Spleen (tissue), 7 donors: ENCODE measurements at regions not wholly inside any gene's neighbourhood (a gene's known extent, or its start where the extent isn't known, plus 50 kb on each side); places are given as distances from the start of the nearest gene placed in this dataset.

Experiments used
- POLR2AphosphoS5 ChIP-seq, 3 donors: sonication (generic); formaldehyde crosslinking; IDR thresholded peaks; one replicate each; pipeline ENCODE4 v1.5.1; 2017; ENCODE audit warnings: antibody characterized with exemption in 3 of 3
- TF ChIP-seq, protein P1 (sequence below), 11 experiments: fragments of 200-600 bp in 7 of 11; fragments of 450-650 bp in 4 of 11; sonication (generic) in 4 of 11; IDR thresholded peaks in 8 of 11; conservative IDR thresholded peaks in 3 of 11; 1 replicate in 7 of 11; 2 replicates in 4 of 11; pipeline versions ENCODE4 v1.4.0 to v1.8.0; 2016 to 2021; ENCODE audit warnings: antibody characterized with exemption in 11 of 11, inconsistent platforms in 4 of 11, mild to moderate bottlenecking in 1 of 11
- donor health status: DM: no; HTN: no; CAD: no; lungs with moderate emphysema.
- donor health status: DM: no; HTN: no; CAD: no.
- donor health status: DM: no; HTN: no; CAD: no.

- TF ChIP-seq, protein P1, sequence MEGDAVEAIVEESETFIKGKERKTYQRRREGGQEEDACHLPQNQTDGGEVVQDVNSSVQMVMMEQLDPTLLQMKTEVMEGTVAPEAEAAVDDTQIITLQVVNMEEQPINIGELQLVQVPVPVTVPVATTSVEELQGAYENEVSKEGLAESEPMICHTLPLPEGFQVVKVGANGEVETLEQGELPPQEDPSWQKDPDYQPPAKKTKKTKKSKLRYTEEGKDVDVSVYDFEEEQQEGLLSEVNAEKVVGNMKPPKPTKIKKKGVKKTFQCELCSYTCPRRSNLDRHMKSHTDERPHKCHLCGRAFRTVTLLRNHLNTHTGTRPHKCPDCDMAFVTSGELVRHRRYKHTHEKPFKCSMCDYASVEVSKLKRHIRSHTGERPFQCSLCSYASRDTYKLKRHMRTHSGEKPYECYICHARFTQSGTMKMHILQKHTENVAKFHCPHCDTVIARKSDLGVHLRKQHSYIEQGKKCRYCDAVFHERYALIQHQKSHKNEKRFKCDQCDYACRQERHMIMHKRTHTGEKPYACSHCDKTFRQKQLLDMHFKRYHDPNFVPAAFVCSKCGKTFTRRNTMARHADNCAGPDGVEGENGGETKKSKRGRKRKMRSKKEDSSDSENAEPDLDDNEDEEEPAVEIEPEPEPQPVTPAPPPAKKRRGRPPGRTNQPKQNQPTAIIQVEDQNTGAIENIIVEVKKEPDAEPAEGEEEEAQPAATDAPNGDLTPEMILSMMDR (IDR thresholded peaks at IDR 0.05 in 8 of 11, conservative IDR thresholded peaks at IDR 0.05 in 3 of 11): no peak
- TF ChIP-seq POLR2AphosphoS5 (IDR thresholded peaks at IDR 0.05): no peak
These were observed 278.1 kb upstream of the NMUR2 start for GRCh38 chr5:152683205-152683604.
